GM19452 (cell line): ENCODE measurements at regions not wholly inside any gene's neighbourhood (a gene's known extent, or its start where the extent isn't known, plus 50 kb on each side); places are given as distances from the start of the nearest gene placed in this dataset.

Experiments used
- ATAC-seq: cut with Tn5 transposase; IDR thresholded peaks from one replicate; pipeline ENCODE4 v1.9.1; 2021; ENCODE audit not compliant: unreplicated experiment

DNA sequence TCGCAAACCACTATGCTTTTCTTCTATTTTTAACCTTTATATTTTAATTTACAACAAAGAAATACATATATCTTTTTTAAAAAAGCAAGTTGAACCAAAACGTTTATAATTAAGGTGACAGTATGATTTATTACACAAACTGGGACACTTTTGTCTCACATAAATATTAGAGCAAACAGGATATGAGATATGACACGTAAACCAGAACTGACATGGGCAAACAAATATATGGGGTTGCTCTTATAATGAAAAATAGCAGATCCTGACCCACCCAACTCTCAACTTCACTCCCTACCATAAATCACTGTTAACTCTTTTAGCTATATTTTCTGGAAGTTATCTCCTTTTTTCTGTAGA, 177.0 kb upstream of the EDNRA start:
- ATAC-seq: no peak

DNA sequence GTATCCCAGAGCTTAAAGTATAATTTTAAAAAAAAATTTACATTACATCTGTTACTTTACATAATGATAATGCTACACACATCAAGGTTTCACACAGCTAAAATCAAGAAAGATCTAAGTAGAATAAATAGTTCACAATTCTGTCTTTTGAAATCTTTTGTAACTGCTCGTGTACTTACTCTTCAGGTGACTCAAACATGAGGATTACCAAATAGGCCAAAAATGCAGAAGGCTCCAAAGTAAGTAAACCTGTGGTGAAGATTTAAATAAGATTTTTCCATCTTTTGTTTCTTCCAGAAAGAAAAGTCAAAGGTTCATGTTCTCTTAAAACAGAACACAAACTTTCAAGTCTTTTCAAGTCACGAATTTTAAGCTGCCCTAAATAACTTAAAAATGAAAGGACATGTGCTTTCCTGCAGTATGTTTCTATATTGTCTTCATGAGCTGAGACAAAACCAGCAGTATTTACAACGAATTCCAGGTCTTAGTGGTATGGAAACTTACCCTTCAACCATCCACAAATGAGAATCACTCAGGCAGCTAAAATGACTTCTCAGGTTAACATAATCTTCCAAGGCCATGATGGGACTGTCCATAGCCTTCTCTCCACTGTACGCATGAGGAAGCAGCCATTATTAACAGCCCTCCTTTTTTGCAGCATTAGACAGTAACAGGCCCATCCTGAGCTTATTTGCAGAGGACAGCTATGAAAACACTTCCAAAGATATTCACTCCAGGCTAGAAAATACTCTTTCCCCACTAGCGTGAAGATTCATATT, 172.8 kb upstream of the EDNRA start:
- ATAC-seq: no peak

DNA sequence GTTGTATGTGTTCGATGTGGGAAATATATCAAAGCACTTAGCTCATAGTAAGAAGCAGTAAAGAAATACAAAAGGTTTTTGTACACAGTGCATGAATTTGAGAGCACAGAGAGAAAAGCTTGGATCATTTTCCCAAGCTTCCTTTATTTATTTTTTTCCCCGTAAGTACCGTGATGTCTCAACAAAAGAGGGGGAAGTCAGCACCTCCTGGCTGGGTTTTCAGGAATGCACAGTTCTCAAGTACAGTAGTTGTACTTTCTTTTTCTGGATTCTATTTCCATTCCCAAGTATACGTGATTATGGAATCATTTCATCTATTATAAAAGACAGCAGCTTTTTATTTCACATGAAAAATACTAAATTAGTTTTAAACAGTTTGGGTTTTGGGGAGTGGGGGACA, 171.5 kb upstream of the EDNRA start:
- ATAC-seq: no peak

DNA sequence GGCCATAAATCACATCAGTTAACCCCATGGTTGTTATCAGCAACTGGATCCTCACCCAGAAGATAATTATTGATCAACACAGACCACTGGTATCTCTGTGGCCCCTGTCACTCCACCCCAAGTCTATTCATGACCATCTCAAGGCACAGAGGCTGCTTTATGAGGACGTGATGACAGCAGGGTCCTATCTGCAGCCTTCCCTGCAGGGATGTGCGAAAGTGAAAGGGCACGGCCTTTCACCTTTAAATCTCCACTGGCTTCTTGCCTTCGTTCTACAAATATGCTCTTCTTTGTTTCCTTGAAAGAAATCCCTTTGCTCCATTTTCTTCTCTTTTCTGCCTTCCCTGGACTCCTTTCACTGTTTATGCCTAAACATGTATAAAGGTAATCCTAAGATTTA, 170.6 kb upstream of the EDNRA start:
- ATAC-seq: no peak

DNA sequence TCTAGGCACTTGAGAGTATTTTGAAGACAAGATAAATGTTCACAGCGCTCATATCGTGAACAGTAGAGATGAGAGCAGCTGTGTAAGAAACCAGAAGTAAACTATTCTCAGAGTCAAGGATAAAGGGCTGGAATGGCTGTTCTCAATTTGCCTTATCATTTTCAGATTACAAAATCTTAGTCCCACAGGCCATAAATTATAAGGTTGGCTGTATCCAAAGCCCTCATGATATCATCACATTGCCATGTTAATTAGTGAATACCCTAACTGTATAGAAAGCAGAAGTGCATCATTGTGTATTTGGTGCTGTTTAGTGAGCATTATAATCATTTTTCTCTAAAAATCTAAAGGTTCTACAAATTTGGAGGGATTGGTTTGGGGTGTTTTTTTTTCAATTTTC, 168.9 kb upstream of the EDNRA start:
- no peak for ATAC-seq

DNA sequence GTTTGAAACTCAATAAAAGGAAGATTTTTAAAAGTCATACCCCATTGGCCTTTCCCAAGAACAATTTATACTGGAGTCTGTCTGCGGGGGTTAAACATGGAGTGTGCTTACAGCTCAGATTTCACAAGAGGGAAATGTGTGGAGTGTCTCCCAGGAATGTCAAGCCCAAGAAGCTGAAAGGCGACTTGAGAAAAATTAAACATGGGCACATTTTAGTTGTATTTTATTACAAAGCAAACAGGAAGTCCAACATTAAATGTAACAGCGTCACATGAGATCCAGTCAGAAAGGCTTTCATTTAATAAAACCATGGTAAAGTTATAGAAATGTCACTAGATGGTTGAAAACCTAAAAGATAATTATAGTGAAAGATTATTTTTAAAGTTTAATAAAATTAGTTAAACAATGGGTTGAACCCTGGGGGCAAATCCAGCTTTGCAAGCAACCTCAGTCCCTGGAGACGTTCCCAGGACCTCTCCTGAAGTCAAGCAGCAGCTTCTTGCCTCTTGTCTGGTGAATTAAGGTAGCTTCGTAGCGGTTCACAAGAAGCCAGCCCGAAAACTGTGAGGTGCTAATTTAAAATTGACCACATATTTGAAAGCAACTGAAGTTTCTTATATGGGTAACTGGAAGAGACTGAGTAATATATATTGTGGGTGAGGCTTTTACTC, 168.4 kb upstream of the EDNRA start:
- ATAC-seq: no peak

DNA sequence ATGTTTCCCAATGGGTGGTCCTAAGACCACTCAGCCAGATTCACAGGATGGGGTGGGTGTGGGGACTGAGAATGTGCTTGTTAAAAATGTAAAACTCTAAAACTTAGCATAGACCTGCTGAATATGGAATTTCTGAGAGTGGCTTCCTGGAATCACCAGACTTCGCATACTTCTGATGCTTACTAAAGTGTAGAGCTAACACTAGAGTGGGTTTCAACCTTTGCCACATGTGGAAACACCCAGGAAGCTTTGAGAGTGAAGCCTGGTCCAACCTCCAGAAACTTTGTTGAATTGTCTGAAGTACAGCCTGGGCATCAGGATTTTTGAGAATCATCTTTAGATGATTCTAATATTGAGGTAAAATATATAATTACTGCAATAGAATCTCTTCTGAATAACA, 167.8 kb upstream of the EDNRA start:
- no peak for ATAC-seq

DNA sequence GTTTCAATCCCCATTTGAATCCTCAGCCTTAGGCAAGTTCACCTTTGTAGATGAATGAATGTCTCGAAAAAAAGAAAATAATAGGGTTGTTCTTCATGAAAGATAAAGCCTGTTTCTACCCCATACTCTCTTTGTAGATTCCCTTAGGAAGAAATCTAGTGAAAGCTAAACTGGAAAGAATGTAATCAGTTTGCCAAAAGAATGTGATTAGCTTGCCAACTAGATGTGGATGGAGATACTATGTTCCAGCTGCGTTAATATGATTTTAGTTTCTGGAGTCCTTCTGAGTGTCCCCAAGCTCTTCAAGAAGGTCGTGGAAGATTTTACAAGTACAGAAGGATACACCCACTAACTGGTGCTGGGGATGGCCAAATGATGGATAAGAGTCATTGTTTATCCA, 162.3 kb upstream of the EDNRA start:
- no peak for ATAC-seq

DNA sequence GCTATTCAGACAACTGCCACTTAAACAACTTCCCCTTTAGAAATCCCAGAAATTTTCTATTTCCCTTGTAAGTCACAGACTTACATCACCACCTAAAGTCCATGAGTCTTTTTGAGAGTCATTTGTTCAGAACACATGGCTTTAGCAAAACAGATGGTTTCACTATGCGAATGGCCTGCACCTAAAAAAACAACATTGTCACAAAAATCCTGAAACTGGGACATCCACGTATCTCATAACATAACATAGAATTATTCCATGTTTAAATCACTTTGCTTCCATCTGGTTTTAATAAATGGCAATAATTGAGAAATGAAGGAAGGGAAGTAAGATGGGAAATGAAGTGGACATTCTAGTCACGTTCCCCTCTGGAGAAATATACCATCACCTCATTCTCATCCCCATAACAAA, 155.3 kb upstream of the EDNRA start:
- ATAC-seq: no peak

DNA sequence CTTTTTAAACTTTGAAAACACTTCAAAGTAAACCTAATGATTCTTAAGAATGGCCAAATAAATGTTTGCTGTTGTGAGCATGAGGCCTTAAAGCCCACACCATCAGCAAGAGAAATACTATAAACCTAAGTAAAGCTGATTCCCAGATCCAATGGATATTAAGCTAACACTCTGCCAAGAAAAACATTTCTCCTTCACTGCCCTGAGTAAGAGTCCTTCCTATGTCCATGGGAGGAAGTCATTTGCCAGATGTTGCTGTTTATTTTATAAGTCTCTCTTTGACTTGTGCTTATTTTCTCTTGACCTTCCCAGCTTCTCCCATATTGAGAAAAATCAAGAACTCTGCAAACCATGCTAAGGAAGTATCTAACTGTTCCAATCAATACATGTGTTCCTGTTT, 154.3 kb upstream of the EDNRA start:
- ATAC-seq: no peak

DNA sequence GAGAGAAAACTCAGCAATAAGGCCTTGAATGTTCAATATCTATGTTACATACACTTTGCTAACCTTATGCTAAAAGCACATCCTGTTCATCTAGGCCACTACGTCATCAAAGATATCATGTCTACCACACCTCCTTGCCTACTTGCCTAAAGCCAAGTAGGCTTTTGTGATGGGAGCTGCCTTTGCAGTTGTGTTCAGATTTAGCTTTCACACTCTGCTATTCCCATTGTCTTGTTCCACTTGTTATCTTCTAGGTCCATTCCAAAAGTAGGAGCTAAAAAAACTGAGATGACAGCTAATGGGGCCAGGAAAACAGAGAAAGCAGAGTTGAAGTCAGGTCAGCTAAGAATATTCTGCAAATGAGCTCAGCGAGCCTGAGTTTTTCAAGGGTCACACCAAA, 153.6 kb upstream of the EDNRA start:
- no peak for ATAC-seq

DNA sequence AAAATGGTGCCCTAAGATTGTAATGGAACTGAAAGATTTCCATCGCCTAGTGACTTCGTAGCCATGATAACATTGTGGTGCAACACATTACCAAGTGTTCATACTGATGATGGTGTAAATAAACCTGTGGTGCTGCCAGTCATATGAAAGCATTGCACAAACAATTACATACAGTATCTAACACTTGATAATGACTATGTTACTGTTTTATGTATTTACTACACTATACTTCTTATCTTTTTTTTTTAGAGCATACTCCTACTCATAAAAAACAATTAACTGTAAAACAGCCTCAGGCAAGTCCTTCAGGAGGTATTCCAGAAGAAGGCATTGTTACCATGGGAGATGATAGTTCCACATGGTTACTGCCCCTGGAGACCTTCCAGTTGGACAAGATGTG, 152.7 kb upstream of the EDNRA start:
- no peak for ATAC-seq

DNA sequence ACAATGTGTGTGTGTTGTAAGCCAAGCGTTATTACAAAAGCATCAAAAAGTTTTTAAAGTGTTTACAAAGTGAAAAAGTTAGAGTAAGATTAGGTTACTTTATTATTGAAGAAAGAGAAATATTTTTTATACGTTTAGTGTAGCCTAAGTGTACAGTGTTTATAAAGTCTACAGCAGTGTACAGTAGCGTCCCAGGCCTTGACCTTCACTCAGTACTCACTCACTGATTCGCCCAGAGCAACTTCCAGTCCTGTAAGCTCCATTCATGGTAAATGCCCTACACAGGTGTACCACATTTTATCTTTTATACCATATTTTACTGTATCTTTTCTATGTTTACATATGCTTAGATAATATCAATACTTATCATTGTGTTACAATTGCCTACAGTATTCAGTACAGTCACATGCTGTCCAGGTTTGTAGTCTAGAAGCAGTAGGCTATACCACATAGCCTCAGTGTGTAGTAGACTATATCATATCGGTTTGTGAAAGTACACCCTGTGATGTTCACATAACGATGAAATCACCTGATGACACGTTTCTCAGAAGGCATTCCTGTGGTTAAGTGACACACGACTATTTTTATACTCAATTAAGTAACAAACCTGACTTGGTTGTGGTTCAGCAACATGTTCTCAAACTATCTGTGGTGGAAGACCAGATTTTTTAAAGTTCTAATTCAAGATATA, 152.0 kb upstream of the EDNRA start:
- ATAC-seq: no peak

DNA sequence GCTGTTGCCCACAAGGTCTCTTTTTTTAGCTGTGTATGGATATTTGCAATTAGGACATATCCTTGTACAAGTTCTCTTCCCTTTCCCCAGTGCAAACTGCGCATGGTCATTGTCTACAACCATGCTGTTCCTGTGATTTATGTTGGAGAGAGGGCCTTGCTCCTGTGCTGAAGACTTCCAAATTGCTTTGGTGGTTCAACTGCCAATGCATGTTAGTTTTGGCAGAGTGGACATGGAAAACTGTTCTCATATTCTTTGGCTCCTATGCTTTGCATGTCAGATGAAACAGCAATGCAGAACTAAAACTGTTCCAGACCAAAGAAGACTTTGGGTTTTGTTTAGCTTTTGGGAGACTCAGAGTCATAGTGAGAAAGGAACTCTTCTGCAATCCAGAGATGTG, 148.8 kb upstream of the EDNRA start:
- no peak for ATAC-seq

DNA sequence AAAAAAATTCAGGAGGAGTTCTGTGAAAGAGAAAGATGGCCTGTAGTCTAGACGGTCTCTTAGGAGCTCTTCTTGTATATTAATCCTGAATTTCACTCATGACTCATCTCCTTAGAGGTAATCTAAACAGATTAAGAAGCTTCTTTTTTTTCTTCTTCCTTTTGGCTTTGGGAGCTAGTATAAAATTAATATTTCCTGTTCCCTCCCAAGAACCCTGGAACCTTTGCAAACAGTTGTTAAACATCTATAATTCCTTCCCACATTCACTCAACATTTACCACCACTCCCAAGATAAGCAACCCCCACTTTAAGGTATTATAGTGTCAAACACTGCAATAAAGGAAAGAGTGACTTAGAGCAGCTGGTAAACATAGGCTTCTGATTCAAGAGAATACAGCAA, 146.4 kb upstream of the EDNRA start:
- ATAC-seq: no peak

DNA sequence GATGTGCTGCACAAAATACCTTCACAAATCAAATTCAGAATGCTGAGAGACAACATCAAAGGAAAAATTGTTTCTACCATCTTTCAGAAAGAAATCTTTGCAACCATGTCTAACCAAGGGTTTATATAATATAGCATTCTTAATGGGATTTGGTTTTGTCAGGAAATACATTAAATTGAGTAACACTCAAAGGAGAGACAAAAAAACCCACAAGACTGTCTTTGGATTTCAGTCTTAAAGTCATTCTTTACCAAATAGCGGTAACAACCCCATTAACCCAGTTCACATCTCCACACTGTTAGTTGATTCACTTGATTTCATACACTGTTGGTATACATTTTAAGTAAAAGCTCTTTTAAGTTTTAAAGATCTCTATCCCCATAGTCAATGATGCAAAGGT, 145.7 kb upstream of the EDNRA start:
- ATAC-seq: no peak

DNA sequence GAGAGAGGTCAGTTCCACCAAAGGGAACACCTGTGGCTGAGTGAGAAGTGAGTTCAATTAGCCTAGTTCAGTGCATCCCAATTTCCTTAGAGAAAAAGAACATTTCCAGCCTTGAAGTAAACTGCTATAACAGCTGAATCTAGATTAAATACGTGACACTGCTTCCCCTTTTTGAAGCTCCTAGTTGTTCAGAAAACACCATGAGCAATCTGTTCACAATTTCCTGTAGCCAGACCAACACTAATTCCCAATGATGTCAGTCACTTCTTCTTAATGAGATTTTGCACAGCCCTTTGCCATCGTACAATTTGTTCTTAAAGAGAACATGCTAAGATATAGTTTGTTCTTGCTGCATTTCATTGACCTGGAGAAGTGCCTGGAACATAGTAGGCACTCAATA, 144.6 kb upstream of the EDNRA start:
- no peak for ATAC-seq

DNA sequence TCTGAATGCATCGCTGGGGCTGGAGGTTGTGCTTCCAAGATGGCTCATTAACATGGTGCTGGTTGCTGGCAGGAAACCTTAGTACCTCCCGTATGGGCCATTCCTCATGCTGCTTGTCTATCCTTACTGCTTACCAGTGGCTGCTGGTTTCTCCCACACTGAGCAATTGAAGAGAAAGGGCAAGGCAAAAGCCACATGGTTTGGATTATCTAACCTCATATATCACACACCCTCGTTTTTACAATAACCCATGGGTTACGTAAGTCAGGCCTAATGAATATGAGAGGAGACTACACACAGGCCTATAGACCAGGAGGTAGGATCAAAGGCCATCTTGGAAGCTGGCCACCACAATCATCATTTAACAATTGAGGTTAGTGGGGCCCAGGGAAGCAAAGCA, 141.8 kb upstream of the EDNRA start:
- no peak for ATAC-seq

DNA sequence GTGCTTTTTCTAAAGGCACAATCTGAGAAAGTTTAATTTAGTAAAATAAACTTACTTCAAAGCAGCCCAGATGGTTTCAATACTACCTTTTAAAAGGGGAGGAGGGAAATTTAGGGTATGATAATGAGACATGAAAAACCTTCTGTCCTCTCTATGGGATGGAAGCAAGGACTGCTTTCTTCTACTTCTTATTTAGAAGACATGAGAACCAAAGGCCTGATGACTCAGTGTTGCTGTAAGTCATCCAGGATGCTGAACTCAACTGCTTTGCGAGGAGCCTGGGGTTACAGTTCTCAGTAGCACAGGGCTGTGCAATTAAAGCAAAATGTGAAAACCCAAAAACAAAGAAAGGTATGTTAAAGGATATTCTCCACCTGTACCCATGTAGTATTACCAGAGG, 140.8 kb upstream of the EDNRA start:
- ATAC-seq: no peak

DNA sequence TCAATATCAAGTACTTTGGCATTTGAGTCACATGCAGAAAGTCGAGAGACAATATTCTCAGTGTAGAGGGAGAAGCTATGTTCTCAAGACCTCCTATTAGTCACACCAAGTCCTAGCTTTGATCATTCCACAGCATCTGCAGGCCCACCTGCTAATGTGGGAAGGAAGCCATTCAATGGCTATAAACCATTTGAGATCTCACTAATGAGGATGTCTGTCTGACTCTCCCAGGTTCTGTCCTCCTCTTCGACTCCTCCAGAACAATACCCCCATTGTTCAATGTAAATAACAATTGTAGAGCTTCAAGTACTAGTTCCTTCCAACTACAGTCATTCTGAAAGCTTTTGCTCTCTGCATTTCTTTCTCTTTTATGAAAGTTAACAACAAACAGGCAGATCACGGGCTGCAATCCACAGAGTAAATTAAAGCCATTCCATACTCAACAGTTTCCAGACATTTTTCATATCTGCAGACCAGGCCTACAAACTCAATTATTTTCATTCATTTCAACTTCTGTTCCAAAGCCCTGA, 140.2 kb upstream of the EDNRA start:
- no peak for ATAC-seq

DNA sequence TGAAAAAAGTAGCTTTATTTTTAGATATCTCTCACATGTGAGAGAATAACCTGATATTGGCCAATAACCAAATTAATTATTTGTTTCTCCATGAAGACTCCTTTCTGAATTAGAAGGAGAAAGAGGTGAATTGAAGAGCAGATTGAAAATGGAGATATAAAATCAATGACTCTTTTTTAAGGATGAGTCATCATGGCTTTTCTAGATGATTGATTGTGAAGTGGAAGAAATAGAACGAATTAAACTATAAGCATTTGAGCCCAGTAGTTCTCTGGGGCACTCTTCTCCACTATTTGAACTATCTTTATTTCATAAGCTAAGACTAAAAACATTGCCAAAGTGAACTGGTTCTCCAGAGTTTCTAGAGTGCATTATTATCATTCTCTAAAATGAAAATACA, 137.2 kb upstream of the EDNRA start:
- no peak for ATAC-seq

DNA sequence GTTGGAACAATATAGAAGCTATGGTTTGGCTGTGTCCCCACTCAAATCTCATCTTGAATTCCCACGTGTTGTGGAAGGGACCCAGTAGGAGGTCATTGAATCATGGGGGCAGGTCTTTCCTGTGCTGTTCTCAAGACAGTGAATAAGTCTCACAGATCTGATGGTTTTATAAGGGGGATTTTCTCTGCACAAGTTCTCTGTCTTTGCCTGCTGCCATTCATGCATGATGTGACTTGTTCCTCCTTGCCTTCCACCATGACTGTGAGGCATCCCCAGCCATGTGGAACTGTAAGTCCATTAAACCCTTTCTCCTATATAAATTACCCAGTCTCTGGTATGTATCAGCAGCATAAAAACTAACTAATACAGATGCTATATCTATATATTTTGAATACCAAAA, 135.2 kb upstream of the EDNRA start:
- ATAC-seq: no peak
